Uterus (tissue), 2 donors: ENCODE measurements at regions not wholly inside any gene's neighbourhood (a gene's known extent, or its start where the extent isn't known, plus 50 kb on each side); places are given as distances from the start of the nearest gene placed in this dataset.

Source experiments
- CTCF ChIP-seq, 4 experiments: fragments of 200-600 bp in 2 of 4; fragments of 450-650 bp in 2 of 4; sonication (generic) in 2 of 4; IDR thresholded peaks; one replicate each; pipeline ENCODE4 v1.5.1; 2016 to 2019; ENCODE audit warnings: antibody characterized with exemption in 4 of 4, mild to moderate bottlenecking in 2 of 4, moderate library complexity in 1 of 4
- POLR2A ChIP-seq, 2 donors: fragments of 450-650 bp; IDR thresholded peaks; one replicate each; pipeline ENCODE4 v1.6.1; 2016; ENCODE audit warnings: antibody characterized with exemption in 2 of 2, mild to moderate bottlenecking in 1 of 2, moderate library complexity in 1 of 2

- no peak for TF ChIP-seq CTCF (IDR thresholded peaks at IDR 0.05)
- TF ChIP-seq POLR2A (IDR thresholded peaks at IDR 0.05), result no peak
Measured at GRCh38 chr1:208821939-208822338, 577.8 kb upstream of the PLXNA2 start.
